Effector CD4-positive, alpha-beta T cell (primary cell): ENCODE measurements at regions not wholly inside any gene's neighbourhood (a gene's known extent, or its start where the extent isn't known, plus 50 kb on each side); places are given as distances from the start of the nearest gene placed in this dataset.
A peak's percentile ranks its signal among the peaks of the same experiment; 100 is the strongest.

Source experiments
- DNase-seq: peaks from one replicate; pipeline ENCODE4 v3.0.0-alpha.2; 2020

DNA sequence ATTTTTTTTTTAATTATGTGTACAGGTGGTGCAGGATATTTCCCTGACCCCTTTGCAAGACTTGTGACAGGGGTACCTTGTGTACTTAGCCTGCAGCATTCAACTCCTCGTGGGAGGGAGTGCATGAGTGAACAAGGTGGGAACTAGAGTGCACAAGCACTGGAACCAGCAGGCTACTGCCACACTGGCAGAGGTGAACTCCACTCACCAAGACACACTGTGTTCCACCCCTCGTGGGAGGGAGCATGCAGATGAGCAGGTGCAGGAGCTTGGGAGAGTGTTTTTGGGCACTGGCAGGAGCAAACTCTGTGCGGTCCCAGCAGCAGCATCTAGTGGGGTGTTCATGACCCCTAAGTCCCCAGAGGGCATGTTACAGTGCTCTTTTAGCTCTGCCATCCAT is 282.7 kb upstream of the PLET1 start:
- no peak for DNase-seq

GRCh38 chr11:112548641-112549040 is 288.0 kb upstream of the PLET1 start:
- DNase-seq = no peak

DNA sequence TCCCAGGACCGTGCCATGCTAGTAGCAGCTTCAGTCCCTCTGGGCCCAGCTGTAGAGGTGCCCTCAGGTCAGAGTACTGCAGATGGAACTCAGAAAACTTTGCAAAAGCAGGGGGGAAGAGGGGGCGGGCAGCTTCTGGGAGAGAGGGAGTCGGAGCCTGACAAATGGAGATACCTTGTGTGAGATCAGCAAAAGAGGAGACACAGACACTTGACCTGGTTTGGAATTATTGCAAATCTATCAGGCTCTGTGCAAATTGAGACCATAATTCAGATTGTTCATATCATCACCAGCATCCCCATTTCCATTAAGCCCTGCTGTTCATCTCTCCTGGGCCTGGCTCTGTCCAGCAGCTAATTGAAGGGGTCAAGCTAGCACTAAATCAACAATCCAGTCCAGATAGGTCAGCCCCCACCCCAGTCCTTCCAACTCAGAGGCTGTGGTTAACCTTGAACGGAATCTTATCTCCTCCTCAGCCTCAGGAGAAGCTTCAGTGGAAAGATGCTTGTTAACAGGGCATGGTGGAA is 292.6 kb upstream of the PLET1 start:
- no peak for DNase-seq

DNA sequence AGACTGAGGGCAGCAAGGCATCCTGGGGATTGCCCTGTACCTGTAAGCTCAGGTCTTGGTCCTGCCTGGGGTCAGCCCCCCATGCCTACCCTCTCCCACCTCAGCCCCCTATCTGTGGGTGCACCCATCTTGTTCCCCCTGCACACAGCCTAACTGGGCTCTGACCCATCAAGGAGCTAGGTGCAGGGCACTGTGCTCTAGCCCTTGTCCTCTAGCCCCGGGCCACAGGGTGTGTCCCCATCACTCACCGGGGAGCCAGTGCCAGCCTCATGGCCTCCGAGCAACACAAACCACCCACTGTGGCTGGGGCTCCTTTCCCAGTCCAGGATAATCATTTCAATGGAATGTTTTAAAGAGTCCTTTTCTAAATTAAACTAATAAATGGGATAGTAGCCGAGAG is 293.9 kb upstream of the PLET1 start:
- DNase-seq = no peak

DNA sequence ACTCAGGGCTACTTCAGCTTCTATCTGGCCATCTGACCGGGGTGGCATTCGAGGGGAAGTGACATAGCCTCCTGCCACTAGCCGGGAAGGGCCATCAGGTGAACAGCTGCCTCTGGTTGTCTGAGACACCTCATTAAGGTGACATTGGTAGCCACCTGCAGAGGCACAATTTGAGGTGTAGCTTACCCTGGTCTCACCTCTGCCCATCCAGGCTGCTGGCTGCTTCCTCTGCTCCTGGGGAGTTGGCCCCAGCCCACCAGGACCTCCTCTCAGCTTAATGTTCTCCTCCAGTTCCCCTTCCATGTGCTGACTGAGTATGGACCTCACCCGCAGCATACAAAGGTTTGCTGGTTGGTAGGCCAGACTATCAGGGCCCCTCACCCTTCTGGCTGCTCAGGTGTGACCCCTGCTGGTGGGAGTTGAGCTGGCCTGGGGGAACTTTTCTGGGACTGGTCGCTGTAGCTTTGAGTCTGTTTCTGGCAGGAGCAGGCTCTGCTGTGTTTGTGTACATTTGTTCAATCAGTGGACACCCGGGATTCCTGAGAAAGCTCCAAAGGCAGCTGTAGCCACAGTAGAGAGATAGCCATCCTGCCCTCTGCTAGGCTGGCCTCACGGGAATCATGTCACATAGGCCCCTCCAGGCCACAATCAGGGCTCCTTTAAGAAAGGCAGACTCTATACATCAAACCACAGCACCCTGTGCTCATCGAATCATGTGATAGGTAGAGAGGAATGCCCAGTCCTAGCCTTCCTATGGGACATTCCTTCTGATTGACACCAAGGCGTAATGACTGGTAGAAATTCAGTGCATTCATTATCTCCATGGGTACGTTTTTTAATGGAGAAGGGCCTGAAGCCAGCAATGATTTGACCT is 295.1 kb upstream of the PLET1 start:
- DNase-seq = peak; percentile 47

GRCh38 chr11:112558691-112559090 is 298.0 kb upstream of the PLET1 start:
- DNase-seq = no peak

GRCh38 chr11:112563808-112564207 is 303.1 kb upstream of the PLET1 start:
- no peak for DNase-seq

DNA sequence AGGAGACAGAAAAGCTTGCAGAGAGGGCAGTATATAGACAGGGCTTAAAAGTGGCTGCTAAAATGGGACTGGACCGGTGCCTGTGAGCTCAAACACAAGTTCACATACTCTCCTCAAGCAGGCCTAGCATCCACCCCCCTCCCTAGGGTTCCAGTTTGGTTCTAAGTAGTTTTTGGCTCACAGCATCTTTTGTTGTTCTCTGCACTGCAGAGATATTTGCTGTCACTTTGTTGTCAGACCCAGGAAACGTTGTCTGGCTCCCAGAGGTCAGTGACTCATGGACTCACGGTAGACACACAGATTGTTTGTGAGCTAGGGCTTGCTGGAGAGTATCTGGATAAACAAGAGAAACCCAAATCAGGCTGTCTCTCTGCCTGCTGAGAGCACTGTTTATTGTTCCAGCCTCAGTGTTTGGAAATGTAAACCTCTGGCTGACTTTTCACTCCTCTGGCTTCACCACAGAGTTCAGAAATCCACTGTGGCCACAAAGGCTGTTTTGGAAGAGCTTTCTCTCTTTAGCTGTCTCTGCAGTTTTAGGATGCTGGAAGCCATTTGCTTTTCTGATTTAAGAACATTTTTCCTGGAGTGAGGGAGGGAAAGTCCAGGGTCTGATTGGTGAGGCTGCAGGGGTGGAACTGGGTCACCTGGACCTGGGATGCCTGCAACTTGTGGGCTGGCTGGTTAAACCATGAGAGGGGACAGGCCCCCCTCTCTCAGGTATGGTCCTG is 303.7 kb upstream of the PLET1 start:
- DNase-seq = no peak

DNA sequence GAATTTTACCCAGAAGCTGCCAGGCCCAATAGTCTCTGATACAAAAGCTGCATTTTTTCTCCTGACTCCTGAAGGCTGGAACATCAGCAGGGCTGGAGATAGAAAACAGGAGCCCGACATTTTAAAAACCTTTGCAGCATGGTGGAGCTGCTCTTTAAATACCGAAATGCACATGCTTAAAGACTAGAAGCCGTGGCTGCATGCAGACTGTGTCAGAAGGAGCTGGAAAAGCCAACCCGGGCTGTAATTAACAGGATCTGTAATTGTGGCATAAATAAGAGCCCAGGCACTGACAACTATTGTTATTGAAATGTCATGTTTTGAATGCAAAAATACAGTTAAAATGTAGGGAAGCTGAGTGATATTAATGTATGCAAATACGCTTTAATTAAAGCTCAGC is 304.9 kb upstream of the PLET1 start:
- no peak for DNase-seq

- no peak for DNase-seq
These were observed 305.5 kb upstream of the PLET1 start for GRCh38 chr11:112566124-112566523.

- DNase-seq = no peak
These were observed 309.7 kb upstream of the PLET1 start for GRCh38 chr11:112570333-112570732.

DNA sequence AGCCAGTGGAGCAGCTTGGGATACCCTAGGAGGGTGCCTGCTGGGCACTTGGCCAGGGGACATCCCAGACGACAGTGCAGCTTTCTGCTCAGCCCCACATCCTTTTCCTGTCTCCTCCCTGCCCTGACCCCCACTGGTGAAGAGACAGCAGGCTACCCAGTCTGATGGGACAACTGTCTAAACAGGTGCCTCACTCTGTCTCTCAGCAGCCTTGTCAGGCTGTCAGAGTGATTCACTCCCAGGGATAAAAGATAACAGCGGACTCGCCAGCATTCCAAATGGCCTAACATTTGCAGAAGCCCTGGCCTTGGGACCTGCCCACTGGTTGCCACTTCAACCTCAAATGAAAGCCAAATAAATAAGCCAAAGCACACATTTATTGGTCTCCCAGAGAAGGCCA is 318.6 kb upstream of the PLET1 start:
- DNase-seq = no peak

- no peak for DNase-seq
These were observed 320.2 kb upstream of the PLET1 start for GRCh38 chr11:112580864-112581263.

DNA sequence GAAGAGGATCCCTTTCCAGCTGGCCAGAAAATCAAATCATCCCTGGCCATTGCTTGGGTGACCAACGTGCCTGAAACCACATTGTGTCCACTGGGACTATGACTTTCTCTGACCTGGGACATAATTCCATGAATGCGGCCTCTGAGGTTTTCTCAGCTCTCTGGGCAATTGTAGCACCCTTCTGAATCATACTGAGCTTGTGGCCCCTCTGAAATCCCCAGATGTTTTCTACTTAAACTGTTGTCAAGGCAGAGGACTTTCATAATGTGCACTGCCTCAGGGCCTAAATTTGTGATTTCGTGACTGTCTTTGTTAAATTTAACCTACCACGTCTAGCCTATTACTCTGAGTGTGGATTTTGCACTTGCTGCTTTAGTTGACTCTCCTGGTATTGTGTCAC is 321.1 kb upstream of the PLET1 start:
- DNase-seq = no peak

- no peak for DNase-seq
These were observed 321.7 kb upstream of the PLET1 start for GRCh38 chr11:112582366-112582765.

DNA sequence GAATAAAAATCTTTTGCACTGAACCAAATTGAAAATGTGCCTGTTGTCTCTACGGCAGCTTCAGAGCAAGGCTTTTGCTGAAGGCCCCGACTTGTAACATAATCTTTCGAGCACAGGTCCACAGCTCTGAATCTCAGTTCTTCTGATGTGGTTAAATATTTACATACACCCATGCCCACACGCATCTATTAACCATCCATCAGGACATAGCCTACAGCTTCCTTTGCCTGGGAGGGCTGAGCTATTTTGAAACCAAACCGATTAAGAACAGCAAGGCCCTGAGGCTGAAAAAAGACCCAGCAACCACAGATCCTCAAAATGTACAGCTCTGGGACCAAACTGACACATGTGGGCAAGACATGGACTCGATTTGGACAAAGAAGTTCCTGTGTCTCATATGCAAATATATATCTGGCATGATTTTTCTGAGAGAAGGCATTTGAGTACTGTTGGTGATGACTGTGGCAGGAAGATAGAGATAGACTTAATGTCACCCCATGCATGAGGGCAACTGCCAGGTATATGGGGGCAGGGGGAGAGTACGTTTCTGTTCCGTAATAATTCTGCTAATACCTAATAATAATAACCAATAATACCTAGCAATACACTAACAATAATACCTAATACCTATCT is 322.7 kb upstream of the PLET1 start:
- DNase-seq = no peak

DNA sequence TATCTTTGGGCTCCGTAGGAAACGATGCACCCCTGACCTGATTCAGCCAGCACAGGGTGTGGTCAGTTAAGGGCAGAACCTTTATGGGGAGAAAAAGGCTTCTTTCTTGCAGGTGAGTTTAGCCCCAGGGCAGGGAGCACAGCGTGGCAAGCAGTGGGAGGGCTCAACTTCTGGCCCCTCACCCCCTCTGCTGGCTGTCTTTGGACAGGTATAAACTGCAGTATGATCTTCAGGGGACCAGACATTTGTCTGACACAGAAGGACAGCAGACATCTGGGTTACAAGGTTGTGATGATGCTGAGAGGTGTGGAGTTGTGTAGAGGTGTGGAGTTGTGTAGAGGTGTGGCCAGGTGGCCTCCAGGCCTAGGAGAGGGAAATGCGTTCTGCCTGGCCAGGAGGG is 324.0 kb upstream of the PLET1 start:
- no peak for DNase-seq

DNA sequence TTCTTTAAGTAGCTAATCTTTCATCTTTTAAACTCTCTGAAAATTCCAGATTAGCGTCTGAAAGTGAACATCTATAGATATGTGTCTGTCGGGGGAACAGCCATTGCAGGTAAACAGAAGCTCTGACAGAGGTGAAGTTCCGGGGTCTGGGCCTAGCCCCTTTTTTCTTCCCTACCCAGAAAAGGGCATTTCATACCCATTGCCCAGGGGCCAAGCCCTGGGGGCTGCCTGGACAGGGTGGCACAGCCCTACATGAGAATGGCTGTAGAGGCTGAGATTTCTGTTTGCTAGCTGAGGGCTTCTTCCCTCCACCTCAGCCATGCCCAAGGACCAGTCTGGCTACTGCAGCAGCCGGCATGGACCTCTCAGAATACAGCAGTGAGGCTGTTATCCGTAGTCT is 327.0 kb upstream of the PLET1 start:
- DNase-seq = no peak

DNA sequence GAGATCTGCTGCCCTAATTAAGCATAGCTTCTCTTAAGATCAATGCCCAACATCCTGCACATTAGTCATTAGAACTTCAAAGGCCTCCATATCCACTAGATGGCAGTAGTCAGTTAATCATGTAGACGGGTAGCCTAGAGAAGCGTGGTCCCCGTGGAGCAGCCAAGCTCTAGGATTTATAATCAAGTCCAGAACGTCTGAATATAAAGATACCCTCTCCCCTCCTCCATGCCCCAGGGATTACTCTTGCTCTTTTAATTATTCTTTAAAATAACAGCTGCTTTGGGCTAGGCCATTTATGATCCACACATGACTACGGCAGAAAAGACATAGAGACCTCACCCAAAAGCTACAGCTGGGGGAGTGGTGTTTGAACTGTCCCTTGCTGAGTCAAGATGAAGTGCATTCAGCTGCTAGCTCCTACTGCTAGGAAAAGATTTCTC is 327.6 kb upstream of the PLET1 start:
- peak; percentile 18 for DNase-seq

DNA sequence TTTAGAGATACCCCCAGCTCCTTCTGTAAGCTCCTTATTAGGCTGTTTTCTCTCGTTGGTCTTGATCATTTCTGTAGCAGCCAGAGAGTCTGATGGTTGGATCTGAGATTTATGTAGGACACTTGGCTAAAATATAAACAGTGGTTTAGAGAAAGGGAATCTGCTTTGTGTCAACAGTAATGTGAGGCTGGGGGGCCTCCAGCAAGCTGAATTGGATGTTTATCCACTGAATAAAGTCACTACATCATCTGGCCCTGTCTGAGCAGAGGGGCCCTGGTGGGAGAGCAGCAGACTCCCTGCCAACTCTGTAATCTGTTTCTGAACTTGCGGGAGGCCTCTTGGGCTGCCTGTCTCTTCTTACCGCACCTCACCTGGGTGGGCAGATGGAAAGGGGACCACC is 328.5 kb upstream of the PLET1 start:
- DNase-seq = no peak

- no peak for DNase-seq
These were observed 330.1 kb upstream of the PLET1 start for GRCh38 chr11:112590764-112591163.

DNA sequence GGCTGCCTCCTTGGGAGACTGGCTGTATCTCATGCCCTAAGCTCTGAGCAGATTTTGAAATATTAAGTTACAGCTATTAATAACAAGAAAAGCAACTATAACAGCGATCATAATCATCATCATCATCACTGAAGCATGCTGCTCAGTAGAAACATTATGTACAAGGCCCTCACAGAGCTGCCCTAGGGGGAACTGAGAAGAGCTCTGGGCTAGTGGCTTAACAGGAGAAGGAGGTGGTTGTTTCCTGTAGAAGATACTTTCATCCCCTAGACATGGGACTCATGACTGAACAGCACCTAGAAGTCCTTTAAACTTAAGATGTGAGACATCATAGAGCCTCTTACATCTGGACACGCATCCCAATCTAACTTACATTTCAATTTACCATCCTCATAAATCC is 332.8 kb upstream of the PLET1 start:
- no peak for DNase-seq

DNA sequence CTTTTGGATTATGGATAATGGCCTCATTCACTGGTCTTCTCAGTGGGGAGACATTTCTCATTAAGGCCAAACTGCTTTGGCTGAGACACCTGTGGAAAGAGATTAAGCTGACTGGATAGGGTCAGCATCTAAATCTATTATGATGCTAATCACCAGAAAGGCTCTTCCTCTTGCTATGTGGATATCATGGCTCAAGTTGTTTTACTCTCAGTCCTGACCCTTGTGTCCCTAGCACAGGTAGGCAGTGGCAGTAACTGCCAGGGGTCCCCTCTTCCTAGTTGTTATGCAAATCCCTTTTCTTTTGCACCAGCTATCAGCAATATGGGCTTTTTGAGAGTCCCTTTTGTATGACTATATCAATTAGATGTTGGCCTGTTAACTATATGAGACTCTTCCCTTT is 335.7 kb upstream of the PLET1 start:
- DNase-seq = no peak
